IMR-90 (cell line): ENCODE measurements at regions not wholly inside any gene's neighbourhood (a gene's known extent, or its start where the extent isn't known, plus 50 kb on each side); places are given as distances from the start of the nearest gene placed in this dataset.

ENCODE experiments used
- ATAC-seq: fragments of 200-7000 bp; cut with Tn5 transposase; 2 replicates; pipeline ENCODE4 v1.9.1; 2020; ENCODE audit warnings: low read depth, mild to moderate bottlenecking, moderate library complexity
- BruUV-seq: library from RNA; stranded (reverse); fragments of 400-500 nt; replicated peaks from 2 replicates; lab custom pipeline; 2021; lab: Mats Ljungman, UMichigan
- CTCF ChIA-PET: fragments of 300-600 bp; formaldehyde crosslinking; extraction: SDS; loops from one replicate; lab custom pipeline; 2021; ENCODE audit warnings: antibody characterized with exemption; lab: Yijun Ruan, JAX
- POLR2A ChIA-PET: fragments of 300-600 bp; sonication (Branson Sonifier 250); formaldehyde crosslinking; loops from one replicate; lab custom pipeline; 2022; ENCODE audit warnings: antibody characterized with exemption; ENCODE audit not compliant: unreplicated experiment; lab: Charles Lee
- DNase-seq: peaks from one replicate; pipeline ENCODE4 v3.0.0; 2013
- H2AFZ ChIP-seq: replicated peaks from 2 replicates; pipeline ENCODE3; 2013; ENCODE audit warnings: low read length, mild to moderate bottlenecking; ENCODE audit not compliant: poor library complexity
- H2AK5ac ChIP-seq: 2 replicates; pipeline ENCODE4 v1.6.1; 2013; ENCODE audit warnings: low read depth, low read length, inconsistent platforms
- H2AK9ac ChIP-seq: replicated peaks from 2 replicates; pipeline ENCODE3; 2013; ENCODE audit warnings: mild to moderate bottlenecking, low read depth, low read length, moderate library complexity; ENCODE audit not compliant: poor library complexity
- H2BK120ac ChIP-seq: 2 replicates; pipeline ENCODE4 v1.6.1; 2013; ENCODE audit warnings: low read depth, low read length, inconsistent platforms
- H2BK15ac ChIP-seq: 3 replicates; pipeline ENCODE4 v1.6.1; 2013; ENCODE audit warnings: low read depth, low read length, inconsistent platforms
- H2BK20ac ChIP-seq: 2 replicates; pipeline ENCODE4 v1.6.1; 2013; ENCODE audit warnings: low read depth, mild to moderate bottlenecking, inconsistent platforms, low read length, moderate library complexity
- H2BK5ac ChIP-seq: 2 replicates; pipeline ENCODE4 v1.6.1; 2013; ENCODE audit warnings: mild to moderate bottlenecking, low read depth, low read length, inconsistent platforms; ENCODE audit not compliant: poor library complexity, severe bottlenecking
- H3K14ac ChIP-seq: replicated peaks from 2 replicates; pipeline ENCODE4 v1.6.1; 2013; ENCODE audit warnings: low read depth, low read length, inconsistent platforms
- H3K18ac ChIP-seq: 2 replicates; pipeline ENCODE4 v1.6.1; 2013; ENCODE audit warnings: low read depth, low read length, control low read depth
- H3K23ac ChIP-seq: 2 replicates; pipeline ENCODE4 v1.6.1; 2013; ENCODE audit warnings: low read depth, low read length, inconsistent platforms
- H3K27ac ChIP-seq: 2 replicates; pipeline ENCODE4 v1.5.1; 2013; ENCODE audit warnings: mild to moderate bottlenecking, control low read depth, low read length; ENCODE audit not compliant: insufficient read depth
- H3K27me3 ChIP-seq: 2 replicates; pipeline ENCODE4 v1.6.1; 2013; ENCODE audit warnings: low read length; ENCODE audit not compliant: control insufficient read depth, insufficient read depth
- H3K36me3 ChIP-seq: 2 replicates; pipeline ENCODE4 v1.6.1; 2013; ENCODE audit warnings: low read length, mixed read lengths; ENCODE audit not compliant: control insufficient read depth, insufficient read depth
- H3K4ac ChIP-seq: 2 replicates; pipeline ENCODE4 v1.6.1; 2013; ENCODE audit warnings: low read depth, low read length, inconsistent platforms
- H3K4me1 ChIP-seq: 2 replicates; pipeline ENCODE4 v1.6.1; 2013; ENCODE audit warnings: low read length, mixed read lengths; ENCODE audit not compliant: control insufficient read depth, insufficient read depth
- H3K4me2 ChIP-seq: 2 replicates; pipeline ENCODE4 v1.6.1; 2013; ENCODE audit warnings: low read depth, mild to moderate bottlenecking, control low read depth, low read length, moderate library complexity
- H3K4me3 ChIP-seq: 2 replicates; pipeline ENCODE4 v1.5.1; 2013; ENCODE audit warnings: low read depth, mild to moderate bottlenecking, control low read depth, low read length, moderate library complexity; ENCODE audit not compliant: insufficient read depth
- H3K56ac ChIP-seq: 2 replicates; pipeline ENCODE4 v1.6.1; 2013; ENCODE audit warnings: low read length, inconsistent platforms; ENCODE audit not compliant: insufficient read depth; ENCODE audit errors: extremely low read depth
- H3K79me1 ChIP-seq, 2 experiments: 2 replicates each; pipeline ENCODE4 v1.6.1; 2013; ENCODE audit warnings: low read length in 2 of 2, inconsistent platforms in 1 of 2, low read depth in 1 of 2
- H3K9ac ChIP-seq: 2 replicates; pipeline ENCODE4 v1.6.1; 2013; ENCODE audit warnings: low read depth, low read length, control low read depth
- H3K9me1 ChIP-seq: 2 replicates; pipeline ENCODE4 v1.6.1; 2013; ENCODE audit warnings: low read length, inconsistent platforms; ENCODE audit not compliant: insufficient read depth
- H3K9me3 ChIP-seq: 2 replicates; pipeline ENCODE4 v1.6.1; 2013; ENCODE audit warnings: low read length; ENCODE audit not compliant: control insufficient read depth, insufficient read depth
- H4K20me1 ChIP-seq: 2 replicates; pipeline ENCODE4 v1.6.1; 2013; ENCODE audit warnings: low read length, inconsistent platforms; ENCODE audit not compliant: insufficient read depth
- H4K5ac ChIP-seq: 2 replicates; pipeline ENCODE4 v1.6.1; 2013; ENCODE audit warnings: mild to moderate bottlenecking, low read depth, low read length, control low read depth
- H4K8ac ChIP-seq, 2 experiments: 2 replicates each; pipeline ENCODE4 v1.6.1; 2013; ENCODE audit warnings: low read depth in 2 of 2, low read length in 2 of 2, control low read depth in 1 of 2, inconsistent platforms in 1 of 2
- H4K91ac ChIP-seq: 2 replicates; pipeline ENCODE4 v1.6.1; 2013; ENCODE audit warnings: low read depth, low read length, inconsistent platforms; ENCODE audit not compliant: insufficient read depth
- WGBS, 2 experiments: methylation state at CpG; one replicate each; pipeline versions ENCODE4 v1.1.5 to v1.1.7; 2013; ENCODE audit warnings: missing lambda C conversion rate in 2 of 2; ENCODE audit not compliant: insufficient read length in 1 of 2; ENCODE audit errors: extremely low coverage in 2 of 2; 5-methylcytosine and 5-hydroxymethylcytosine counted together
- dilution Hi-C: fragments of 300-500 bp; cut with HindIII; formaldehyde crosslinking; loops from one replicate; pipeline ENCODE4 v1.14.3; 2018; ENCODE audit warnings: low sequenced_read_pairs; ENCODE audit not compliant: unreplicated experiment
- in situ Hi-C: fragments of 300-500 bp; cut with MboI; formaldehyde crosslinking; loops from 3 replicates; pipeline ENCODE4 v1.14.3; 2019; ENCODE audit warnings: low sequenced_read_pairs, inconsistent platforms, mixed read lengths
- intact Hi-C: fragments of 100-400 bp; cut with micrococcal nuclease; formaldehyde crosslinking; loops from 2 replicates; pipeline ENCODE4 v1.10.0; 2022
- TF ChIP-seq, protein P1 (sequence below): fragments of 150-350 bp; IDR thresholded peaks from 2 replicates; pipeline ENCODE4 v1.6.1; 2016; ENCODE audit warnings: low read depth, mild to moderate bottlenecking, low read length, moderate library complexity, borderline replicate concordance

GRCh38 chr2:228273159-228273558, 91.7 kb upstream of the SPHKAP start:
- H3K4ac ChIP-seq, result no peak overlapping the region
- no peaks in the 10 kb centered on the region for H3K36me3 ChIP-seq
- no peak overlapping the region for H2AK5ac ChIP-seq
- H2BK120ac ChIP-seq, result no peak overlapping the region
- no peak overlapping the region for H3K27ac ChIP-seq
- no peak overlapping the region for H2AK9ac ChIP-seq
- no CpG with 5 or more reads among the region's 6 CpGs for WGBS, 2 experiments
- CTCF ChIA-PET, result no interaction called here
- TF ChIP-seq, protein P1, sequence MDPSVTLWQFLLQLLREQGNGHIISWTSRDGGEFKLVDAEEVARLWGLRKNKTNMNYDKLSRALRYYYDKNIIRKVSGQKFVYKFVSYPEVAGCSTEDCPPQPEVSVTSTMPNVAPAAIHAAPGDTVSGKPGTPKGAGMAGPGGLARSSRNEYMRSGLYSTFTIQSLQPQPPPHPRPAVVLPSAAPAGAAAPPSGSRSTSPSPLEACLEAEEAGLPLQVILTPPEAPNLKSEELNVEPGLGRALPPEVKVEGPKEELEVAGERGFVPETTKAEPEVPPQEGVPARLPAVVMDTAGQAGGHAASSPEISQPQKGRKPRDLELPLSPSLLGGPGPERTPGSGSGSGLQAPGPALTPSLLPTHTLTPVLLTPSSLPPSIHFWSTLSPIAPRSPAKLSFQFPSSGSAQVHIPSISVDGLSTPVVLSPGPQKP, result no peak
- H3K27me3 ChIP-seq, result no peaks in the 10 kb centered on the region
- no peak overlapping the region for H2BK5ac ChIP-seq
- H3K14ac ChIP-seq, result no peak overlapping the region
- BruUV-seq, result no TSS peak
- dilution Hi-C loops (no loop called here), intact Hi-C loops (no loop called here), in situ Hi-C loops (no loop called here)
- no peak overlapping the region for H3K4me3 ChIP-seq
- H3K4me2 ChIP-seq, result no peak overlapping the region
- H3K79me1 ChIP-seq, result no peaks in the 10 kb centered on the region
- H3K23ac ChIP-seq, result no peak overlapping the region
- no peak overlapping the region for H2BK20ac ChIP-seq
- peaks cover 5% of the 10 kb centered on the region; the same call in 1 of the 2 replicates for H3K9me3 ChIP-seq
- no peaks in the 10 kb centered on the region for H4K20me1 ChIP-seq
- no peak overlapping the region for H2BK15ac ChIP-seq
- no peaks in the 10 kb centered on the region for H3K4me1 ChIP-seq
- H2AFZ ChIP-seq, result no peak overlapping the region
- no peak overlapping the region for H3K56ac ChIP-seq
- H4K91ac ChIP-seq, result no peak overlapping the region
- no peak overlapping the region for H4K5ac ChIP-seq
- DNase-seq, result no peak
- no peak overlapping the region for H3K9ac ChIP-seq
- POLR2A ChIA-PET, result no interaction called here
- H3K9me1 ChIP-seq, result no peaks in the 10 kb centered on the region
- no peak overlapping the region for H3K18ac ChIP-seq
- H4K8ac ChIP-seq, result no peak overlapping the region
- no peak for ATAC-seq
